Neural crest cell (in vitro differentiated cells): ENCODE measurements at regions not wholly inside any gene's neighbourhood (a gene's known extent, or its start where the extent isn't known, plus 50 kb on each side); places are given as distances from the start of the nearest gene placed in this dataset.

Experiments used
- DNase-seq: peaks from one replicate; pipeline ENCODE4 v3.0.0; 2021; ENCODE audit warnings: low read depth, mixed read lengths, low spot score
- H3K27ac Mint-ChIP-seq: one replicate; pipeline ENCODE4 v1.8.0; 2021; ENCODE audit warnings: mild to moderate bottlenecking, mixed read lengths; ENCODE audit not compliant: unreplicated experiment
- H3K27me3 Mint-ChIP-seq: 2 replicates; pipeline ENCODE4 v1.8.0; 2021; ENCODE audit warnings: low read depth, mild to moderate bottlenecking, mixed read lengths
- H3K36me3 Mint-ChIP-seq: 2 replicates; pipeline ENCODE4 v1.8.0; 2021; ENCODE audit warnings: low read depth, mild to moderate bottlenecking, mixed read lengths
- H3K4me1 Mint-ChIP-seq: 2 replicates; pipeline ENCODE4 v1.8.0; 2021; ENCODE audit warnings: mixed read lengths
- H3K4me3 Mint-ChIP-seq: one replicate; pipeline ENCODE4 v1.8.0; 2021; ENCODE audit warnings: mild to moderate bottlenecking, mixed read lengths
- H3K9me3 Mint-ChIP-seq: 2 replicates; pipeline ENCODE4 v1.8.0; 2021; ENCODE audit warnings: mixed read lengths
- CTCF ChIP-seq: fragments of 200-600 bp; sonication (generic); conservative IDR thresholded peaks from 2 replicates; pipeline ENCODE4 v1.5.0; 2021; ENCODE audit warnings: antibody characterized with exemption, mild to moderate bottlenecking

GRCh38 chr2:205937211-205937610, 148.8 kb downstream of the INO80D start:
- H3K4me1 Mint-ChIP-seq: peaks cover 58% of the 10 kb centered on the region
- TF ChIP-seq CTCF: no peak
- DNase-seq: no peak
- no peaks in the 10 kb centered on the region for H3K36me3 Mint-ChIP-seq
- H3K27me3 Mint-ChIP-seq: no peaks in the 10 kb centered on the region
- H3K27ac Mint-ChIP-seq: peak overlapping the region; percentile 57
- peaks cover 9% of the 10 kb centered on the region for H3K9me3 Mint-ChIP-seq
- H3K4me3 Mint-ChIP-seq: peak overlapping the region; percentile 19

GRCh38 chr2:205936446-205936845, 149.5 kb downstream of the INO80D start:
- no peaks in the 10 kb centered on the region for H3K36me3 Mint-ChIP-seq
- H3K4me3 Mint-ChIP-seq: peak overlapping the region; percentile 19
- H3K9me3 Mint-ChIP-seq: peaks cover 9% of the 10 kb centered on the region
- peak overlapping the region; percentile 88 for H3K27ac Mint-ChIP-seq
- peaks cover 58% of the 10 kb centered on the region for H3K4me1 Mint-ChIP-seq
- TF ChIP-seq CTCF: no peak
- no peak for DNase-seq
- H3K27me3 Mint-ChIP-seq: no peaks in the 10 kb centered on the region

DNA sequence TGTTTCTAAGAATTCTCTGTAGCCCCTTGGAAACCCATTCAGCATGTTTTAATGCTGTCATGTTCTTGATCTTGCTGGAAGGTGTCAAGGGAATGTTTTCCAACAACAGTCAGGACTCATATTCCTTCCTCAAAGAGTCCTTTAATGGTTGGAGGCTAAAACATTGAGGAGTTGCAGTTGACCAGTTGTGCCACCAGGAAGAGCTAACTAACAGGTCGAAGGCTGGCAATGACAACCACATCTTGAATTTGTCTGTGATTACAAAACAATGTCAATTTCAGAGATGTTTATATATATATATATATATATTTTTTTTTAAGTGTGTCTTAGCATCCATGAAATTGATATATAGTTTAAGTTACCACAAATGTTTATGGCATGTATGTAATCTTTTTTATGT, 151.5 kb downstream of the INO80D start:
- no peak for DNase-seq
- Mint-ChIP-seq H3K27ac (no peak overlapping the region), H3K4me1 (peaks cover 66% of the 10 kb centered on the region), H3K36me3 (no peaks in the 10 kb centered on the region), H3K9me3 (peaks cover under 1% of the 10 kb centered on the region), H3K27me3 (no peaks in the 10 kb centered on the region), H3K4me3 (no peak overlapping the region)
- peak; percentile 38 for TF ChIP-seq CTCF

DNA sequence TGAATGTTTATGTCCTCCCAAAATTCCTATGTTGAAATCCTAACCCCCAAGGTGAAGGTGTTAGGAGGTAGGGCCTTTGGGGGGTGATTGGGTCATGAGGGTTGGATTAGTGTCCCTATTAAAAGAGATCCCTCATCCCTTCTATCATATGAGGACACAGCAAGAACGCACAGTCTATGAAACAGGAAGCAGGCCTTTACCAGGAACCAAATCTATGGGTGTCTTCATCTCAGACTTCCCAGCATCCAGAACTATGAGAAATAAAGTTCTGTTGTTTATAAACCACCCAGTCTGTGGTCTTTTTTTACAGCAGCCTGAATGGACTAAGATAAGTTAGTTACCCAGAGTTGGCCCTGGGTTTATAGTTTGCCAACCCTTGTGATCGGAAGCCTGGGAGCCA, 153.1 kb downstream of the INO80D start:
- no peak for DNase-seq
- Mint-ChIP-seq H3K4me3 (no peak overlapping the region), H3K4me1 (peaks cover 56% of the 10 kb centered on the region), H3K36me3 (no peaks in the 10 kb centered on the region), H3K9me3 (no peaks in the 10 kb centered on the region), H3K27ac (no peak overlapping the region), H3K27me3 (no peaks in the 10 kb centered on the region)
- no peak for TF ChIP-seq CTCF

GRCh38 chr2:205931388-205931787, 154.6 kb downstream of the INO80D start:
- H3K4me3 Mint-ChIP-seq: no peak overlapping the region
- TF ChIP-seq CTCF: no peak
- H3K36me3 Mint-ChIP-seq: no peaks in the 10 kb centered on the region
- H3K27me3 Mint-ChIP-seq: peaks cover 11% of the 10 kb centered on the region
- peaks cover 45% of the 10 kb centered on the region for H3K4me1 Mint-ChIP-seq
- H3K9me3 Mint-ChIP-seq: no peaks in the 10 kb centered on the region
- DNase-seq: no peak
- no peak overlapping the region for H3K27ac Mint-ChIP-seq

GRCh38 chr2:205930209-205930608, 155.8 kb downstream of the INO80D start:
- Mint-ChIP-seq H3K36me3 (no peaks in the 10 kb centered on the region), H3K4me1 (peaks cover 46% of the 10 kb centered on the region), H3K27me3 (peaks cover 20% of the 10 kb centered on the region), H3K9me3 (no peaks in the 10 kb centered on the region), H3K27ac (no peak overlapping the region), H3K4me3 (no peak overlapping the region)
- no peak for TF ChIP-seq CTCF
- DNase-seq: no peak
